Endodermal cell (in vitro differentiated cells): ENCODE measurements at regions not wholly inside any gene's neighbourhood (a gene's known extent, or its start where the extent isn't known, plus 50 kb on each side); places are given as distances from the start of the nearest gene placed in this dataset.

Experiments
- DNase-seq: peaks from one replicate; pipeline ENCODE4 v3.0.0-alpha.2; 2017
- H3K27ac ChIP-seq: 2 replicates; pipeline ENCODE4 v1.5.1; 2013; ENCODE audit warnings: mild to moderate bottlenecking, low read depth, low read length, moderate library complexity
- H3K27me3 ChIP-seq: 2 replicates; pipeline ENCODE4 v1.6.1; 2013; ENCODE audit warnings: mild to moderate bottlenecking, low read length, moderate library complexity; ENCODE audit not compliant: insufficient read depth, control insufficient read depth, poor library complexity, severe bottlenecking
- H3K36me3 ChIP-seq: 2 replicates; pipeline ENCODE4 v1.7.0; 2013; ENCODE audit warnings: mild to moderate bottlenecking, low read length, moderate library complexity; ENCODE audit not compliant: control insufficient read depth, insufficient read depth
- H3K4me1 ChIP-seq: one replicate; pipeline ENCODE4 v1.7.0; 2013; ENCODE audit warnings: low read length; ENCODE audit not compliant: control insufficient read depth, insufficient read depth
- H3K4me3 ChIP-seq: 2 replicates; pipeline ENCODE4 v1.5.1; 2013; ENCODE audit warnings: mild to moderate bottlenecking, low read length, moderate library complexity
- H3K9ac ChIP-seq: 2 replicates; pipeline ENCODE4 v1.6.1; 2013; ENCODE audit warnings: mild to moderate bottlenecking, low read length, moderate library complexity; ENCODE audit not compliant: poor library complexity, severe bottlenecking; ENCODE audit errors: extremely low read depth
- H3K9me3 ChIP-seq: 2 replicates; pipeline ENCODE4 v1.6.1; 2013; ENCODE audit warnings: mild to moderate bottlenecking, low read length, moderate library complexity; ENCODE audit not compliant: control insufficient read depth
- H3K27ac Mint-ChIP-seq: 2 replicates; pipeline ENCODE4 v1.8.0; 2020; ENCODE audit warnings: mixed read lengths
- H3K27me3 Mint-ChIP-seq: 2 replicates; pipeline ENCODE4 v1.8.0; 2021; ENCODE audit warnings: mild to moderate bottlenecking, mixed read lengths; ENCODE audit not compliant: insufficient read depth
- H3K36me3 Mint-ChIP-seq: 2 replicates; pipeline ENCODE4 v1.8.0; 2020; ENCODE audit warnings: low read depth, mixed read lengths
- H3K4me1 Mint-ChIP-seq: 2 replicates; pipeline ENCODE4 v1.8.0; 2020; ENCODE audit warnings: mixed read lengths
- H3K4me3 Mint-ChIP-seq: 2 replicates; pipeline ENCODE4 v1.8.0; 2020; ENCODE audit warnings: mild to moderate bottlenecking, moderate library complexity, mixed read lengths
- H3K9me3 Mint-ChIP-seq: 2 replicates; pipeline ENCODE4 v1.8.0; 2020; ENCODE audit warnings: mild to moderate bottlenecking, mixed read lengths
- WGBS, 2 experiments: methylation state at CpG; one replicate each; pipeline versions ENCODE4 v1.1.5 to v1.1.7; 2013; ENCODE audit warnings: missing lambda C conversion rate in 2 of 2, mixed read lengths in 1 of 2; ENCODE audit not compliant: insufficient coverage in 1 of 2, insufficient read length in 1 of 2; 5-methylcytosine and 5-hydroxymethylcytosine counted together
- TF ChIP-seq, protein P1 (sequence below): fragments of 200-600 bp; sonication (generic); conservative IDR thresholded peaks from 2 replicates; pipeline ENCODE4 v1.5.0; 2021; ENCODE audit warnings: antibody characterized with exemption, mild to moderate bottlenecking

DNA sequence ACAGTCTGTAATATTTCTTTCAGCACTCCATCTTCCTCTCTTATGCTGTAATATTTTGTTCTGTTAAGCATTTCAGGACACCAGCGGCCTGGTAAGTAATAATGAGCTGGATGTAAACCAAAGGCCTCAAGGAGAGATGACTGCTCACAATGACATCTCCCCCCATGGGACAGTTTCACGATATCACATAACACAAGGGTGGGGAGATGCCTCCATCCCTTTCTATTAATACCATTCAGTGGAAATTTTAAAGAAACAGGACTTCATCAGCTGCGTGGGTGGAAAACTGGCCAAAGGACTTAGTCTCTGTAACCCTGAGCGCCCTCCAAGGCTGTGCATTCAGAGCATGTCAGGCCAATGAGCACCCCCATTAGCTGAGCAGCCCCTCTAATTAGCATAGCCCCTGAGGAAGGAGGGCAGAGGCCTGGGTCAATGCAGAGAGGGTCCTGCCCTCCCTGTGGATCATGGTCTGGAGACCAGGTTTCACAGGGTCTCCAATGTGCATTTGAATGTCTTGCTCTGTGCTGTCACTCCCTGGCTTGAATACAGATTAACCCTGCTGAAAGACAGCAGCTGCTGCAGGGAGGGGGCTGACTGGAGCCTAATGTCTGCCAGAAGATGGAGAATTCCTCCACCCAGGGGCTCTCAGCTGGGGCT lies 156.4 kb downstream of the HS3ST2 start:
- no peaks in the 10 kb centered on the region for H3K4me1 ChIP-seq
- no peaks in the 10 kb centered on the region for H3K9me3 Mint-ChIP-seq
- H3K4me3 Mint-ChIP-seq: no peak overlapping the region
- no peak overlapping the region for H3K27ac Mint-ChIP-seq
- TF ChIP-seq, protein P1, sequence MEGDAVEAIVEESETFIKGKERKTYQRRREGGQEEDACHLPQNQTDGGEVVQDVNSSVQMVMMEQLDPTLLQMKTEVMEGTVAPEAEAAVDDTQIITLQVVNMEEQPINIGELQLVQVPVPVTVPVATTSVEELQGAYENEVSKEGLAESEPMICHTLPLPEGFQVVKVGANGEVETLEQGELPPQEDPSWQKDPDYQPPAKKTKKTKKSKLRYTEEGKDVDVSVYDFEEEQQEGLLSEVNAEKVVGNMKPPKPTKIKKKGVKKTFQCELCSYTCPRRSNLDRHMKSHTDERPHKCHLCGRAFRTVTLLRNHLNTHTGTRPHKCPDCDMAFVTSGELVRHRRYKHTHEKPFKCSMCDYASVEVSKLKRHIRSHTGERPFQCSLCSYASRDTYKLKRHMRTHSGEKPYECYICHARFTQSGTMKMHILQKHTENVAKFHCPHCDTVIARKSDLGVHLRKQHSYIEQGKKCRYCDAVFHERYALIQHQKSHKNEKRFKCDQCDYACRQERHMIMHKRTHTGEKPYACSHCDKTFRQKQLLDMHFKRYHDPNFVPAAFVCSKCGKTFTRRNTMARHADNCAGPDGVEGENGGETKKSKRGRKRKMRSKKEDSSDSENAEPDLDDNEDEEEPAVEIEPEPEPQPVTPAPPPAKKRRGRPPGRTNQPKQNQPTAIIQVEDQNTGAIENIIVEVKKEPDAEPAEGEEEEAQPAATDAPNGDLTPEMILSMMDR: no peak
- H3K27ac ChIP-seq: peak overlapping the region; percentile 54
- no peaks in the 10 kb centered on the region for H3K4me1 Mint-ChIP-seq
- H3K27me3 ChIP-seq: peaks cover 12% of the 10 kb centered on the region
- H3K4me3 ChIP-seq: no peak overlapping the region
- no peaks in the 10 kb centered on the region for H3K36me3 ChIP-seq
- H3K9ac ChIP-seq: no peak overlapping the region
- WGBS, 2 experiments: 60 to 61% methylated on average over 2 to 4 of the region's 4 CpGs
- no peaks in the 10 kb centered on the region for H3K9me3 ChIP-seq
- no peaks in the 10 kb centered on the region for H3K36me3 Mint-ChIP-seq
- H3K27me3 Mint-ChIP-seq: peaks cover 24% of the 10 kb centered on the region
- DNase-seq: no peak

DNA sequence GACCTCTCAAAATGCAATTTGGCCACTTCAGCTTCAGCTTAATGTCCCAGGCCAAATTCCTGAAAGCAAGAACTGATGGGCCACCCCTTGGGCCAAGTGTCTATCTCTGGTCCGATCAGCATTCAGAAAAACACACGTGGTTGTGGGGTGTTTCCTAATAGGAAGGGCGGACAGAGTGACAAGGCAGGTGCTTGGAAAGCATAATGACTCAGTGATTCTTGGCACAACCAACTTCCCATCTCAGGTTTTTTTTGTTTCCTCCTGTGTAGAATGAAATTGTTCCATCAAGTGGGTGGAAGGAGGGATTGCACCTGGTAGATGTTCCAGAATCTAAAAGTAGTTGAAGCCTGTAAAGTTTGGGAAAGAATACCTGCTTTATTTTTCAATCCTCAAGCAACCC lies 155.6 kb downstream of the HS3ST2 start:
- Mint-ChIP-seq H3K27me3 (peaks cover 25% of the 10 kb centered on the region), H3K4me3 (no peak overlapping the region), H3K9me3 (peaks cover 2% of the 10 kb centered on the region), H3K36me3 (no peaks in the 10 kb centered on the region), H3K27ac (no peak overlapping the region), H3K4me1 (no peaks in the 10 kb centered on the region)
- Histone ChIP-seq H3K4me3 (no peak overlapping the region), H3K4me1 (no peaks in the 10 kb centered on the region), H3K9me3 (no peaks in the 10 kb centered on the region), H3K9ac (no peak overlapping the region), H3K27me3 (peaks cover 12% of the 10 kb centered on the region), H3K36me3 (no peaks in the 10 kb centered on the region), H3K27ac (no peak overlapping the region)
- no peak for DNase-seq
- TF ChIP-seq, protein P1: no peak
- WGBS, 2 experiments: 88% methylated on average over 3 of the region's 3 CpGs; no CpG with 5 or more reads in 1 of the 2 experiments

DNA sequence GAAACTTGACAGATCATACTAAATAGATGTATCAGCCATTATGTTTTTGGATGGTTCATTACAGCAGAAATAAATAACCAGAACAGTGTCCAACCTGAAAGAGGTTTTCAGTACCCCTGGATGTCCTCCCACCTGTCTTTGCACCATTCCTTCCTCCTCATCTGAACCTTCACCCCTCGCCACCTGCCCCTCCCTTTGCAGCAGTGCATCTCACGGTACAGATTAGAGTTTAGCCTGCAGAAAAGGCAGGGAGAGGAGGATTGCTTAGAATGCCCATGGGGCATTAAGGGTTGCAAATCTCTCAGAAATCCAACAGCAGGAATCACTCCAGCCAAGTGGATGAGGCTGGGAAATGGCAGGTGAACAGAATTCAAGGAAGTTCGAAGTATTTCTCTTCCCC lies 155.0 kb downstream of the HS3ST2 start:
- Histone ChIP-seq H3K4me1 (no peaks in the 10 kb centered on the region), H3K27me3 (peaks cover 12% of the 10 kb centered on the region), H3K36me3 (no peaks in the 10 kb centered on the region), H3K27ac (no peak overlapping the region), H3K9ac (no peak overlapping the region), H3K9me3 (no peaks in the 10 kb centered on the region), H3K4me3 (no peak overlapping the region)
- Mint-ChIP-seq H3K36me3 (no peaks in the 10 kb centered on the region), H3K27ac (no peak overlapping the region), H3K27me3 (peaks cover 24% of the 10 kb centered on the region), H3K9me3 (peaks cover 6% of the 10 kb centered on the region), H3K4me1 (no peaks in the 10 kb centered on the region), H3K4me3 (no peak overlapping the region)
- 50 to 71% methylated on average over 1 to 3 of the region's 3 CpGs for WGBS, 2 experiments
- no peak for DNase-seq
- TF ChIP-seq, protein P1: no peak
